OCI-LY1 (cell line): ENCODE measurements at regions not wholly inside any gene's neighbourhood (a gene's known extent, or its start where the extent isn't known, plus 50 kb on each side); places are given as distances from the start of the nearest gene placed in this dataset.

Source experiments
- H2AFZ ChIP-seq: fragments of 200-600 bp; sonication (generic), shearing (Covaris generic); 2 replicates; pipeline ENCODE4 v1.6.0; 2014; ENCODE audit warnings: antibody characterized with exemption, mild to moderate bottlenecking, low read length
- H3F3A ChIP-seq: fragments of 200-600 bp; sonication (generic), shearing (Covaris generic); 2 replicates; pipeline ENCODE4 v1.6.0; 2014; ENCODE audit warnings: mild to moderate bottlenecking, antibody characterized with exemption, low read length, moderate library complexity; ENCODE audit not compliant: insufficient read depth
- H3K27ac ChIP-seq: fragments of 200-600 bp; sonication (generic); 2 replicates; pipeline ENCODE4 v1.5.1; 2014; ENCODE audit warnings: low read length, mixed run types, mild to moderate bottlenecking, low read depth; ENCODE audit not compliant: poor library complexity, severe bottlenecking
- H3K27me3 ChIP-seq: fragments of 200-600 bp; sonication (generic); 2 replicates; pipeline ENCODE4 v1.6.0; 2014; ENCODE audit warnings: antibody characterized with exemption, mild to moderate bottlenecking, low read length, moderate library complexity; ENCODE audit not compliant: insufficient read depth
- H3K36me3 ChIP-seq: fragments of 200-600 bp; sonication (generic); 2 replicates; pipeline ENCODE4 v1.6.1; 2014; ENCODE audit warnings: mild to moderate bottlenecking, antibody characterized with exemption, low read length, moderate library complexity, mixed read lengths; ENCODE audit not compliant: insufficient read depth
- H3K4me1 ChIP-seq: fragments of 200-600 bp; sonication (generic); 2 replicates; pipeline ENCODE4 v1.5.1; 2014; ENCODE audit warnings: mild to moderate bottlenecking, low read length, moderate library complexity; ENCODE audit not compliant: insufficient read depth, severe bottlenecking
- H3K4me2 ChIP-seq: fragments of 200-600 bp; sonication (generic), shearing (Covaris generic); 2 replicates; pipeline ENCODE4 v1.6.1; 2014; ENCODE audit warnings: low read length
- H3K4me3 ChIP-seq: fragments of 200-600 bp; sonication (generic); 2 replicates; pipeline ENCODE4 v1.5.1; 2014; ENCODE audit warnings: low read length, low read depth, mild to moderate bottlenecking, mixed read lengths; ENCODE audit not compliant: poor library complexity, severe bottlenecking
- H3K79me2 ChIP-seq: fragments of 200-600 bp; shearing (Covaris generic); 2 replicates; pipeline ENCODE4 v1.6.1; 2016; ENCODE audit warnings: mixed run types, low read length, mixed read lengths; ENCODE audit not compliant: insufficient read depth
- H3K9ac ChIP-seq: fragments of 200-600 bp; sonication (generic), shearing (Covaris generic); 2 replicates; pipeline ENCODE4 v1.6.1; 2014; ENCODE audit warnings: mild to moderate bottlenecking, low read length, mixed read lengths
- H3K9me2 ChIP-seq: fragments of 200-600 bp; sonication (generic), shearing (Covaris generic); 2 replicates; pipeline ENCODE4 v1.6.1; 2014; ENCODE audit warnings: low read depth, mild to moderate bottlenecking, low read length, mixed read lengths
- H3K9me3 ChIP-seq: fragments of 200-600 bp; shearing (Covaris generic); 2 replicates; pipeline ENCODE4 v1.6.1; 2014; ENCODE audit warnings: low read length, mixed read lengths
- H4K20me1 ChIP-seq: fragments of 200-600 bp; sonication (generic), shearing (Covaris generic); 2 replicates; pipeline ENCODE4 v1.6.0; 2016; ENCODE audit warnings: mild to moderate bottlenecking, low read length; ENCODE audit not compliant: insufficient read depth
- CTCF ChIP-seq: fragments of 200-600 bp; sonication (generic), shearing (Covaris generic); IDR thresholded peaks from 2 replicates; pipeline ENCODE4 v1.5.1; 2017; ENCODE audit warnings: mild to moderate bottlenecking, antibody characterized with exemption, low read length, moderate library complexity, mixed read lengths
- EZH2 ChIP-seq: fragments of 200-600 bp; sonication (generic), shearing (Covaris generic); IDR thresholded peaks from 2 replicates; pipeline ENCODE4 v1.8.0; 2017; ENCODE audit warnings: borderline replicate concordance, mixed run types, mild to moderate bottlenecking, antibody characterized with exemption, low read length, moderate library complexity, mixed read lengths

- Histone ChIP-seq H3K9me2 (no peaks in the 10 kb centered on the region), H3K36me3 (no peaks in the 10 kb centered on the region), H4K20me1 (no peaks in the 10 kb centered on the region), H3K27ac (no peak overlapping the region), H2AFZ (no peak overlapping the region), H3K79me2 (no peaks in the 10 kb centered on the region), H3K4me2 (no peak overlapping the region), H3K9ac (no peak overlapping the region), H3K4me3 (no peak overlapping the region), H3F3A (no peaks in the 10 kb centered on the region), H3K9me3 (0 out of 2 replicates have a peak, but pooled peaks cover 2% of the 10 kb centered on the region), H3K27me3 (no peaks in the 10 kb centered on the region; the same call in 1 of the 2 replicates), H3K4me1 (no peaks in the 10 kb centered on the region)
- TF ChIP-seq EZH2 (no peak), CTCF (no peak)
These were observed 82.9 kb upstream of the MAP1LC3B2 start for GRCh38 chr12:116476227-116476822.

- no peaks in the 10 kb centered on the region for H3K36me3 ChIP-seq
- H3K27ac ChIP-seq: no peak overlapping the region
- no peak overlapping the region for H2AFZ ChIP-seq
- no peak overlapping the region for H3K4me3 ChIP-seq
- no peaks in the 10 kb centered on the region for H3K79me2 ChIP-seq
- no peak overlapping the region for H3K4me2 ChIP-seq
- TF ChIP-seq CTCF: no peak
- no peak for TF ChIP-seq EZH2
- H3K4me1 ChIP-seq: no peaks in the 10 kb centered on the region
- no peaks in the 10 kb centered on the region; the same call in 1 of the 2 replicates for H3K27me3 ChIP-seq
- H4K20me1 ChIP-seq: no peaks in the 10 kb centered on the region
- no peaks in the 10 kb centered on the region for H3F3A ChIP-seq
- H3K9me2 ChIP-seq: no peaks in the 10 kb centered on the region
- no peak overlapping the region for H3K9ac ChIP-seq
- 0 out of 2 replicates have a peak, but pooled peaks cover 2% of the 10 kb centered on the region for H3K9me3 ChIP-seq
These were observed 80.9 kb upstream of the MAP1LC3B2 start for GRCh38 chr12:116478243-116478773.

GRCh38 chr12:116480210-116480810 is 78.9 kb upstream of the MAP1LC3B2 start:
- no peak overlapping the region for H3K4me2 ChIP-seq
- no peaks in the 10 kb centered on the region for H3K36me3 ChIP-seq
- 0 out of 2 replicates have a peak, but pooled peaks cover 2% of the 10 kb centered on the region for H3K9me3 ChIP-seq
- no peaks in the 10 kb centered on the region for H3F3A ChIP-seq
- no peak overlapping the region for H3K27ac ChIP-seq
- no peaks in the 10 kb centered on the region for H4K20me1 ChIP-seq
- no peak overlapping the region for H3K9ac ChIP-seq
- no peaks in the 10 kb centered on the region for H3K4me1 ChIP-seq
- H3K9me2 ChIP-seq: no peaks in the 10 kb centered on the region
- no peak overlapping the region for H2AFZ ChIP-seq
- no peak overlapping the region for H3K4me3 ChIP-seq
- no peak for TF ChIP-seq CTCF
- TF ChIP-seq EZH2: no peak
- H3K79me2 ChIP-seq: no peaks in the 10 kb centered on the region
- no peaks in the 10 kb centered on the region; the same call in 1 of the 2 replicates for H3K27me3 ChIP-seq
